ENCODE measurements at regions not wholly inside any gene's neighbourhood (a gene's known extent, or its start where the extent isn't known, plus 50 kb on each side); places are given as distances from the start of the nearest gene placed in this dataset.

GRCh38 chr4:62275470-62275869 lies 1075.3 kb downstream of the ADGRL3 start:
- no peak for DNase-seq (ENCODE audit: low read depth)
- H3K4me3 ChIP-seq (ENCODE audit: low read depth, low read length), result no peak overlapping the region
- TF ChIP-seq CTCF (conservative IDR thresholded peaks at IDR 0.05; ENCODE audit: low read depth, low read length), result no peak

GRCh38 chr4:62274782-62275181 lies 1074.7 kb downstream of the ADGRL3 start:
- no peak for DNase-seq (ENCODE audit: low read depth)
- no peak for TF ChIP-seq CTCF (conservative IDR thresholded peaks at IDR 0.05; ENCODE audit: low read depth, low read length)
- H3K4me3 ChIP-seq (ENCODE audit: low read depth, low read length), result no peak overlapping the region

GRCh38 chr4:62271107-62271506 lies 1071.0 kb downstream of the ADGRL3 start:
- H3K4me3 ChIP-seq (ENCODE audit: low read depth, low read length), result no peak overlapping the region
- no peak for DNase-seq (ENCODE audit: low read depth)
- no peak for TF ChIP-seq CTCF (conservative IDR thresholded peaks at IDR 0.05; ENCODE audit: low read depth, low read length)

- TF ChIP-seq CTCF (conservative IDR thresholded peaks at IDR 0.05; ENCODE audit: low read depth, low read length), result no peak
- DNase-seq (ENCODE audit: low read depth), result no peak
- H3K4me3 ChIP-seq (ENCODE audit: low read depth, low read length), result no peak overlapping the region
Observed at GRCh38 chr4:62269918-62270317, 1069.8 kb downstream of the ADGRL3 start.

GRCh38 chr4:62263454-62263853 lies 1063.3 kb downstream of the ADGRL3 start:
- no peak overlapping the region for H3K4me3 ChIP-seq (ENCODE audit: low read depth, low read length)
- no peak for DNase-seq (ENCODE audit: low read depth)
- TF ChIP-seq CTCF (conservative IDR thresholded peaks at IDR 0.05; ENCODE audit: low read depth, low read length), result no peak

GRCh38 chr4:62262676-62263075 lies 1062.5 kb downstream of the ADGRL3 start:
- no peak overlapping the region for H3K4me3 ChIP-seq (ENCODE audit: low read depth, low read length)
- TF ChIP-seq CTCF (conservative IDR thresholded peaks at IDR 0.05; ENCODE audit: low read depth, low read length), result no peak
- no peak for DNase-seq (ENCODE audit: low read depth)

- TF ChIP-seq CTCF (conservative IDR thresholded peaks at IDR 0.05; ENCODE audit: low read depth, low read length), result no peak
- no peak for DNase-seq (ENCODE audit: low read depth)
- no peak overlapping the region for H3K4me3 ChIP-seq (ENCODE audit: low read depth, low read length)
Observed at GRCh38 chr4:62260254-62260653, 1060.1 kb downstream of the ADGRL3 start.

Measured in choroid plexus epithelial cell (primary cell).